ENCODE measurements at regions not wholly inside any gene's neighbourhood (a gene's known extent, or its start where the extent isn't known, plus 50 kb on each side); places are given as distances from the start of the nearest gene placed in this dataset.

GRCh38 chr2:122144884-122145283 lies 389.4 kb downstream of the TSN start:
- Mint-ChIP-seq H3K4me3 (ENCODE audit: low read depth) (no peak overlapping the region), H3K9me3 (ENCODE audit: low read depth) (peaks cover 10% of the 10 kb centered on the region)

GRCh38 chr2:122145856-122146255 lies 390.4 kb downstream of the TSN start:
- no peaks in the 10 kb centered on the region for H3K27me3 Mint-ChIP-seq

More at GRCh38 chr2:122144884-122145283, 389.4 kb downstream of the TSN start:
- no peaks in the 10 kb centered on the region for H3K36me3 Mint-ChIP-seq (ENCODE audit: insufficient read depth)
- no peak for DNase-seq (ENCODE audit: low spot score, unreplicated experiment)
- H3K4me1 Mint-ChIP-seq (ENCODE audit: low read depth), result no peaks in the 10 kb centered on the region
- TF ChIP-seq CTCF (IDR thresholded peaks at IDR 0.05; ENCODE audit: unreplicated experiment), result no peak
- H3K27me3 Mint-ChIP-seq, result no peaks in the 10 kb centered on the region
- no peak overlapping the region for H3K27ac Mint-ChIP-seq

GRCh38 chr2:122148128-122148767 lies 392.8 kb downstream of the TSN start:
- TF ChIP-seq CTCF (IDR thresholded peaks at IDR 0.05; ENCODE audit: unreplicated experiment), result no peak
- Mint-ChIP-seq H3K4me3 (ENCODE audit: low read depth) (no peak overlapping the region), H3K27me3 (no peaks in the 10 kb centered on the region)

More at GRCh38 chr2:122145856-122146255, 390.4 kb downstream of the TSN start:
- DNase-seq (ENCODE audit: low spot score, unreplicated experiment), result no peak
- Mint-ChIP-seq H3K36me3 (ENCODE audit: insufficient read depth) (no peaks in the 10 kb centered on the region), H3K4me3 (ENCODE audit: low read depth) (no peak overlapping the region), H3K27ac (no peak overlapping the region), H3K9me3 (ENCODE audit: low read depth) (peaks cover 10% of the 10 kb centered on the region), H3K4me1 (ENCODE audit: low read depth) (no peaks in the 10 kb centered on the region)
- no peak for TF ChIP-seq CTCF (IDR thresholded peaks at IDR 0.05; ENCODE audit: unreplicated experiment)

GRCh38 chr2:122150524-122151280 lies 395.3 kb downstream of the TSN start:
- Mint-ChIP-seq H3K9me3 (ENCODE audit: low read depth) (no peaks in the 10 kb centered on the region), H3K27ac (no peak overlapping the region), H3K27me3 (peaks cover 3% of the 10 kb centered on the region), H3K4me3 (ENCODE audit: low read depth) (no peak overlapping the region), H3K4me1 (ENCODE audit: low read depth) (no peaks in the 10 kb centered on the region), H3K36me3 (ENCODE audit: insufficient read depth) (no peaks in the 10 kb centered on the region)
- no peak for TF ChIP-seq CTCF (IDR thresholded peaks at IDR 0.05; ENCODE audit: unreplicated experiment)
- DNase-seq (ENCODE audit: low spot score, unreplicated experiment), result no peak

More at GRCh38 chr2:122148128-122148767, 392.8 kb downstream of the TSN start:
- Mint-ChIP-seq H3K27ac (no peak overlapping the region), H3K4me1 (ENCODE audit: low read depth) (no peaks in the 10 kb centered on the region), H3K9me3 (ENCODE audit: low read depth) (no peaks in the 10 kb centered on the region), H3K36me3 (ENCODE audit: insufficient read depth) (no peaks in the 10 kb centered on the region)
- DNase-seq (ENCODE audit: low spot score, unreplicated experiment), result no peak

GRCh38 chr2:122152571-122152970 lies 397.1 kb downstream of the TSN start:
- H3K27me3 Mint-ChIP-seq, result peaks cover 5% of the 10 kb centered on the region
- H3K9me3 Mint-ChIP-seq (ENCODE audit: low read depth), result no peaks in the 10 kb centered on the region
- no peaks in the 10 kb centered on the region for H3K4me1 Mint-ChIP-seq (ENCODE audit: low read depth)
- no peak overlapping the region for H3K27ac Mint-ChIP-seq
- H3K36me3 Mint-ChIP-seq (ENCODE audit: insufficient read depth), result no peaks in the 10 kb centered on the region
- H3K4me3 Mint-ChIP-seq (ENCODE audit: low read depth), result no peak overlapping the region
- DNase-seq (ENCODE audit: low spot score, unreplicated experiment), result no peak
- TF ChIP-seq CTCF (IDR thresholded peaks at IDR 0.05; ENCODE audit: unreplicated experiment), result no peak
